Muscle layer of colon (tissue), 2 donors: ENCODE measurements at regions not wholly inside any gene's neighbourhood (a gene's known extent, or its start where the extent isn't known, plus 50 kb on each side); places are given as distances from the start of the nearest gene placed in this dataset.

ENCODE experiments used
- H3K27ac ChIP-seq: one replicate; pipeline ENCODE4 v1.7.0; 2013; ENCODE audit warnings: low read depth, mild to moderate bottlenecking, low read length, moderate library complexity
- H3K27me3 ChIP-seq, 2 donors: one replicate each; pipeline ENCODE4 v1.7.0; 2013; ENCODE audit warnings: low read length in 2 of 2, mild to moderate bottlenecking in 2 of 2; ENCODE audit not compliant: insufficient read depth in 2 of 2, control insufficient read depth in 1 of 2
- H3K36me3 ChIP-seq: one replicate; pipeline ENCODE4 v1.7.0; 2013; ENCODE audit warnings: mild to moderate bottlenecking, low read length; ENCODE audit not compliant: insufficient read depth
- H3K4me1 ChIP-seq: one replicate; pipeline ENCODE4 v1.7.0; 2013; ENCODE audit warnings: mild to moderate bottlenecking, low read length; ENCODE audit not compliant: insufficient read depth
- H3K4me3 ChIP-seq, 2 donors: one replicate each; pipeline ENCODE4 v1.7.0; 2013; ENCODE audit warnings: low read length in 2 of 2, low read depth in 1 of 2, mild to moderate bottlenecking in 1 of 2, moderate library complexity in 1 of 2
- H3K9ac ChIP-seq: one replicate; pipeline ENCODE4 v1.7.0; 2013; ENCODE audit warnings: low read length
- H3K9me3 ChIP-seq: one replicate; pipeline ENCODE4 v1.7.0; 2013; ENCODE audit warnings: mild to moderate bottlenecking, low read length
- donor health status: abdominal sarcoma.
- donor health status: Adenocarcinoma of cecum.

DNA sequence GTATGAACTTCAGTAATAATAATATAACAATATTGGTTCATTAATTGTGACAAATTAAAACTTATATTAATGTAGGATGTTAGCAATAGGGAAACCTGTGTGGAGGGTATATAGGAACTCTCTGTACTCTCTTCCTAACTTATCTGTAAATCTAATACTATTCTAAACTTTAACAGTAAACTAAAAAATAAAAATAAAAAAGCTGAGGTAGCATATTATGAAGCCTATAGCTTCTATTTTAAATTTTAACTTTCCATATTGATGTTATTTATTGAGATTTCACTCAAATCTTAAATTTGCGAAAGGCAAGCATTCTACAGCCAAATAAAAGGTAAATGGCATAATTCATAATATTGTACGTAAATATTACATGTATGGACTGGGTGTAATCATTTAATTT lies 326.4 kb downstream of the MEI4 start:
- H3K27ac ChIP-seq: no peak overlapping the region
- no peak overlapping the region for H3K4me3 ChIP-seq
- H3K9me3 ChIP-seq: no peaks in the 10 kb centered on the region
- H3K9ac ChIP-seq: no peak overlapping the region
- no peaks in the 10 kb centered on the region for H3K27me3 ChIP-seq
- no peaks in the 10 kb centered on the region for H3K36me3 ChIP-seq
- no peaks in the 10 kb centered on the region for H3K4me1 ChIP-seq

GRCh38 chr6:77986380-77987034 lies 333.7 kb downstream of the MEI4 start:
- Histone ChIP-seq H3K4me1 (no peaks in the 10 kb centered on the region), H3K4me3 (no peak overlapping the region), H3K27me3 (no peaks in the 10 kb centered on the region), H3K9me3 (no peaks in the 10 kb centered on the region), H3K36me3 (no peaks in the 10 kb centered on the region), H3K27ac (no peak overlapping the region), H3K9ac (no peak overlapping the region)

DNA sequence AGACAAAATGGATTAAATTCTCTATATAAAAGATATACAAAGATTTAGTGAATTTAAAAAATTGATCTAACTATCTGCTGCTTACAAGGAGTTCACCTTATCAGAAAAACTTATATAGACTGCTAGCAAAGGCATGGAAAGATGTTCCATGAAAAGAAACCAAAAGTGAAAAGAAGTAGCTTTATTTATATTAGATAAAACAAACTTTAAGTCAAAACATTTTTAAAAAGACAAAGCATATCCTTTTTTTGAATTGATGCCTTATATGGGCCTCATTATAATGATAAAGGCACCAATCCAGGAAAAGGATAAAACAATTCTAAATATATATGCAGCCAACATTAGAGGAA lies 334.2 kb downstream of the MEI4 start:
- Histone ChIP-seq H3K4me1 (no peaks in the 10 kb centered on the region), H3K27me3 (no peaks in the 10 kb centered on the region), H3K9me3 (no peaks in the 10 kb centered on the region), H3K9ac (no peak overlapping the region), H3K4me3 (no peak overlapping the region), H3K36me3 (no peaks in the 10 kb centered on the region), H3K27ac (no peak overlapping the region)

GRCh38 chr6:78010130-78010529 lies 357.3 kb downstream of the MEI4 start:
- Histone ChIP-seq H3K4me1 (no peaks in the 10 kb centered on the region), H3K9ac (no peak overlapping the region)

DNA sequence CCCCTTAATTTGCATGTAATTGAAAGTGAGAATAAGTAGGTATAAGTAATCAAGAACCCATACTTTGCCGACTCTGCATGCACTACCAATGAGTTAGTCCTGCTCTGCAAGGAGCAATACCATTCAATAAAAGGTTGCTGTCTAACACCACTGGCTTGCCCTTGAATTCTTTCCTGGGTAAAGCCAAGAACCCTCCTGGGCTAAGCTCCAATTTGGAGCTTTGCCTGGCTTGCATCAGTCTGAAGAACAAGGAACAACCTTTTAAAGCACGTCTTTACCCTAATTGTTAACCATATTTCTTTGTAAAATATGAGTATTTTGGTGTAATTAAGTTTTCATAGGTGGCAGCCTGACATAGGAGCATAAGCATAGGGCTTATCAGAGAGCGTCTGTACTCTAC lies 367.7 kb downstream of the MEI4 start:
- H3K36me3 ChIP-seq: no peaks in the 10 kb centered on the region
- H3K9me3 ChIP-seq: no peaks in the 10 kb centered on the region
- no peaks in the 10 kb centered on the region for H3K4me1 ChIP-seq
- H3K27ac ChIP-seq: no peak overlapping the region
- H3K4me3 ChIP-seq: no peak overlapping the region
- H3K9ac ChIP-seq: no peak overlapping the region
- no peaks in the 10 kb centered on the region for H3K27me3 ChIP-seq

More at GRCh38 chr6:78010130-78010529, 357.3 kb downstream of the MEI4 start:
- no peaks in the 10 kb centered on the region for H3K36me3 ChIP-seq
- H3K27ac ChIP-seq: no peak overlapping the region
- no peaks in the 10 kb centered on the region for H3K27me3 ChIP-seq
- no peak overlapping the region for H3K4me3 ChIP-seq
- no peaks in the 10 kb centered on the region for H3K9me3 ChIP-seq

DNA sequence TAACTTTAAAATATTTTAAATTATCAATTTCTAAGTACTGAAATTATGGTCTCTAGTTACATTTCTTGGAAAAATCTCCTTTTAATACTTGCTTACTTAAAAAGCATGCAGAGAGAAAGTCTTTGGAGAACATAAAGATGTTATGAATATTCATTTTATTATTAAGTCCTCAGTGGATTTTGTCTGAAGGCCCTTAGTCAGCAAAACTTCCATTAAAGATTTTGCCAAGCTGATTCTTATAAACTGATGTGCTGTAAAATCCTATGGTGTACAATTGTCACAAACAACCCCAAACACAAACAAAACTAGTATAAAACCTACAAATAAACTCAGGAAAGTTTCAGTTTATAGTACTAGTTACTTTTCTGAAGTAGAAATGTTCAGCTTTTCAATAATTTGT lies 372.7 kb downstream of the MEI4 start:
- Histone ChIP-seq H3K27ac (no peak overlapping the region), H3K4me3 (no peak overlapping the region), H3K27me3 (no peaks in the 10 kb centered on the region), H3K4me1 (no peaks in the 10 kb centered on the region), H3K9me3 (no peaks in the 10 kb centered on the region), H3K36me3 (no peaks in the 10 kb centered on the region), H3K9ac (no peak overlapping the region)

- Histone ChIP-seq H3K27ac (no peak overlapping the region), H3K27me3 (no peaks in the 10 kb centered on the region), H3K9me3 (no peaks in the 10 kb centered on the region), H3K4me1 (no peaks in the 10 kb centered on the region), H3K4me3 (no peak overlapping the region), H3K9ac (no peak overlapping the region), H3K36me3 (no peaks in the 10 kb centered on the region)
These were observed 378.4 kb downstream of the MEI4 start for GRCh38 chr6:78031228-78031627.

- Histone ChIP-seq H3K36me3 (no peaks in the 10 kb centered on the region), H3K9ac (no peak overlapping the region), H3K9me3 (no peaks in the 10 kb centered on the region), H3K4me1 (no peaks in the 10 kb centered on the region), H3K4me3 (no peak overlapping the region), H3K27me3 (no peaks in the 10 kb centered on the region), H3K27ac (no peak overlapping the region)
These were observed 406.3 kb downstream of the MEI4 start for GRCh38 chr6:78059171-78059570.

- H3K9ac ChIP-seq: no peak overlapping the region
- no peak overlapping the region for H3K4me3 ChIP-seq
- no peaks in the 10 kb centered on the region for H3K9me3 ChIP-seq
- H3K27me3 ChIP-seq: no peaks in the 10 kb centered on the region
- no peak overlapping the region for H3K27ac ChIP-seq
- H3K4me1 ChIP-seq: no peaks in the 10 kb centered on the region
- no peaks in the 10 kb centered on the region for H3K36me3 ChIP-seq
These were observed 410.2 kb downstream of the MEI4 start for GRCh38 chr6:78062993-78063392.

GRCh38 chr6:78076371-78076770 lies 423.5 kb downstream of the MEI4 start:
- Histone ChIP-seq H3K4me1 (no peaks in the 10 kb centered on the region), H3K4me3 (no peak overlapping the region), H3K27me3 (no peaks in the 10 kb centered on the region), H3K36me3 (no peaks in the 10 kb centered on the region), H3K9ac (no peak overlapping the region), H3K9me3 (no peaks in the 10 kb centered on the region), H3K27ac (no peak overlapping the region)

DNA sequence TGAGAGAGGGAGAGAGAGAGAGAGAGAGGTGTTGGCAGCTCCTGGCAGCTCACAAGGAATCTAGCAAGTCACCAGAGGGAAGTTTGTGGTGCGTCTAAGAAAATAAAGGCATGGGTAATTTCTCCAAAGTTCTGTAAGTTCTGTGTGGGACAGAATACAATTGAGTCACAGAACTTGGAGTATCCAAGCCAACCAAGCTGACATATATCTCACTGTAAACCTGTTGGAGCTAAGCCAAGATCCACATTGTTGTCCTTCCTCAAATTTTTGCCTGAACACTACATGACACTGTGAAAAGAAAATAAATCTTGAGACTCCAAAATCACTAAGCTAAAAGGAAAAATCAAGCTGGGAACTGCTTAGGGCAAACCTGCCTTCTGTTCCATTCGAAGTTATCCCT lies 436.7 kb downstream of the MEI4 start:
- Histone ChIP-seq H3K4me3 (no peak overlapping the region), H3K4me1 (no peaks in the 10 kb centered on the region), H3K27ac (no peak overlapping the region), H3K9me3 (no peaks in the 10 kb centered on the region), H3K27me3 (no peaks in the 10 kb centered on the region), H3K9ac (no peak overlapping the region), H3K36me3 (no peaks in the 10 kb centered on the region)

GRCh38 chr6:78093906-78094305 lies 441.1 kb downstream of the MEI4 start:
- Histone ChIP-seq H3K9ac (no peak overlapping the region), H3K36me3 (no peaks in the 10 kb centered on the region), H3K4me3 (no peak overlapping the region), H3K4me1 (no peaks in the 10 kb centered on the region), H3K27me3 (no peaks in the 10 kb centered on the region), H3K9me3 (no peaks in the 10 kb centered on the region), H3K27ac (no peak overlapping the region)
